B cell (primary cell): ENCODE measurements at regions not wholly inside any gene's neighbourhood (a gene's known extent, or its start where the extent isn't known, plus 50 kb on each side); places are given as distances from the start of the nearest gene placed in this dataset.

Source experiments
- CTCF ChIP-seq: fragments of 200-600 bp; IDR thresholded peaks from one replicate; pipeline ENCODE4 v1.8.0; 2022; ENCODE audit warnings: antibody characterized with exemption, mild to moderate bottlenecking
- EZH2 ChIP-seq: IDR thresholded peaks from 2 replicates; pipeline ENCODE4 v1.6.1; 2012; ENCODE audit warnings: borderline replicate concordance, low read depth, mild to moderate bottlenecking, moderate library complexity, low read length; ENCODE audit not compliant: insufficient read depth, poor library complexity, severe bottlenecking

GRCh38 chr18:8496186-8496585, 113.1 kb upstream of the RAB12 start:
- no peak for TF ChIP-seq CTCF
- TF ChIP-seq EZH2, result no peak
